Stimulated activated CD4-positive, alpha-beta T cell treated with anti-CD3 and anti-CD28 coated beads, Interleukin-4, amount 100 ng/mL, for 1 hour (primary cell): ENCODE measurements at regions not wholly inside any gene's neighbourhood (a gene's known extent, or its start where the extent isn't known, plus 50 kb on each side); places are given as distances from the start of the nearest gene placed in this dataset.
"Not testable (repeated sequence)": the region's sequence is repeated elsewhere in the genome, so short reads cannot be mapped to it uniquely, and the experiment has no call there.

Experiments used
- DNase-seq: peaks from one replicate; pipeline ENCODE4 v3.0.0-alpha.2; 2020

DNA sequence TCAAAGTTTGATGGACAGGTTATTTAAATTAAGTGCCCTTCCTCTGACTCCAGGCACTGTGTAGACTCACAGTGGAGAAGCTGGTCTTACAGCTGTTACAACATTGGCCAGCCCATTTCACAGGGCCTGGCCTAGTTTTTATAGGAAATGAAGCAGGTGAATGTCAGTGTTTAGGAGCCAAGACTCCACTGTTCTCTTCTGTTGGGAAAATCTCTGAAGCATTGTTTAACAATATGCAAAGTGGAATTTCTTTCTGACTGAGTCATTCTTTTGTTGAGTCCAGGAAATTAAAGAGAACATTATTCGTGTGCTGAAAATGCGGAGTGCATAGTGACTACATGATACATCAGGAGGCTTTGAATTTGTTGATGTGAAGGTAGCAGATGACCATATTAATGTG, 64.7 kb downstream of the ARRDC4 start:
- DNase-seq = no peak

GRCh38 chr15:98034731-98035130, 74.2 kb downstream of the ARRDC4 start:
- no peak for DNase-seq

DNA sequence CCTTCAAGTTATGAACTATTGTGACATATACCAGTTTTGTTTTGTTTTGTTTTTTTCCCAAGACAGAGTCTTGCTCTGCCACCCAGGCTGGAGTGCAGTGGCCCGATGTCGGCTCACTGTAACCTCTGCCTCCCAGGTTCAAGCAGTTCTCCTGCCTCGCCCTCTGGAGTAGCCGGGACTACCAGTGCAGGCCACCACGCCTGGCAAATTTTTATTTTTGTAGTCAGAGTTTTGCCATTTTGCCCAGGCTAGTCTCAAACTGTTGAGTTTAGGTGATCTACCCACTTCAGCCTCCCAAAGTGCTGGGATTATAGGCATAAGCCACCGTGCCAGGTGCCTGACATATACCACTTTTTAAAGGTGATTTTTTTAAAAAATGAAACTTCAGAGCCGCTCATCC, 74.6 kb downstream of the ARRDC4 start:
- no peak for DNase-seq

GRCh38 chr15:98035577-98036010, 75.1 kb downstream of the ARRDC4 start:
- DNase-seq = no peak

DNA sequence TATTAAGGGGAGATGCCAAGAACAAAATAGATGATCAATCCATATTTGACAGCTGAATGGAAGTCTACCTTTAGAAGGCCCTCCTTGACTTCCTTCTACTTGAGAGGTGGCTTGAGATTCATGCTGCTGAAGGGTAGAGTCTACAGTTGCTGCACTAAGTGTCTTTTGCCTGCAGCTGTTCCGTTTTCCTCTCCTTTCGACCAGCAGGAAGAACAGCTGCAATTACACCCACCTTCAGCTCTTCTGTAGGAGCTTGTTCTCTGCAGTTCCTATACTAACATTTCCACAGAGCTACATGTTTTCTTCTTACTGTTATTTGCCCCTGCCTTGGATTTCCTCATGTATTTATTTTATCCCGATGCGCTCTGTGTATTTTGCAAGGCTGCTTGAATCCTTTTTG, 79.1 kb downstream of the ARRDC4 start:
- DNase-seq = no peak

GRCh38 chr15:98040146-98040545, 79.6 kb downstream of the ARRDC4 start:
- no peak for DNase-seq

DNA sequence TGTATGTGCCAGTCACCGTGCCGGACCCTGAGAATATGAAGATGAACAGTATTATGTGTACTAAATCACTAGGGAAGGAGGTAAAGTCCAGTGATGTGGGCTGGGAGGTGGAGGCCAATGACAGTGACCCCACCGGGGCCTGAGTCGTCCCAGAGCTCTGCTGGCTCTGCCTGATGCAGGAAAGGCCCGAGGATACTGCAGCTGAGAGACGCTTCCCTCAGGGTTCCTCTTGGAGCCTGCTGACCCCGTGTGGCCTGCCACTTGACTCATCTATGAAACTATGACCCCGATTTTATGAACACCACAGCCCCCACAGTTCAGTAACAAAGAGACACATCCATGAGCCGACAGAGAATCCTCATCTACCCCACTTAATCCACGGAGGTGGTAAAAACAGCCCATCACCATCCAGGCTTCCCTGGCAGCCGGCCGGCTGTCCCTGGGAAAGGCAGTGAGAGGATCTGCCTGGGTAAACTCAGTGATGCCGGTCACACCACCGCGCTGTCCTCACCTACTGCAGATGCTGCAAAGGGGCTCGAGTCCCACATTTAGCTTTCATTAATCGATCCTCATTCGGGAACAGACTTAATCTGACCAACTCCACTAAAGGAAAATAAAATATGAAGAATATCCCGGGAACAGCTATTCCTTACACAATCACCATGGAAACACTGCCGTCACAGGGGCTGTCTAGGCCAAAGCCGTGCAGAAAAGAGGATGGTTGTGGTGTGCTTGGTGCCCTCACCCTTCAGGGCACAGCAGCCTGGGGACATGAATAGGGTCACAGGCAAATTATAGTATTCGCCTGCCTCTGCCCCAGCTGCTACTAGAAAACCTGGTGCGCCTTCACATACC, 82.9 kb downstream of the ARRDC4 start:
- no peak for DNase-seq

DNA sequence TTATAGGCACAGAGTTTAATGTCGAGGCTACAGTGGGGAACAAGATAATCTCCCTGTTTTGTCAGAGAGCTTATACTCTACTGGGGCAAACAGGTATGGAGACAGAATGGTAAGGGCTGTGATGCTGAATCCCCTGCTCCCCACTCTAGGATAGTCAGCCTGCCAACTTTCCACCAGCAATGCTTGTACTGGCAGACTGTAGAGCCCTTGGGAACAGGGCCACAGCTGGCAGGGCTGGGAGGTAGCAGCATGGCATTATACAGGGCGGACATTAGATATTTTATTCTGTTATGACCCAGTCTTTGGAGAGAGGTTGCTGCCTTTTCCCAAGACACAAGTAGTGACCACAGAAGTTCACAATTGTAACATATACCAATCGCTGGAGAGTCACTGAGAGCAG, 91.2 kb downstream of the ARRDC4 start:
- DNase-seq = no peak

DNA sequence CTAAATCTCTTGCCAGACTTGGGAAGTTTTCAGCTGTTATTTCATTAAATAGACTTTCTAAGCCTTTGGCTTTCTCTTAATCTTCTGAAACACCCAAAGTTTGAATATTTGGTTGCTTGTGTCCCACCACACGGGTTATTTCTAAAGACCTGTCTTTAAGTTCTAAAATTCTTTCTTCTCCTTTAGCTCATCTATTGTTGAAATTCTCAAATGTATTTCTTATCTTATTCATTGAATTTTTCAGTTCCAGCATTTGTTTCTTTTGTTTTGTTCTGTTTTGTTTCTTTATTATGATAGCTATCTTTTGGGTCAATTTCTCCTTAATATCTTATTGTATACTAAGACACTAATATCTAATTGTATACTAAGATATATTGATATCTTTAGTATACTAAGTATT, 97.0 kb downstream of the ARRDC4 start:
- no peak for DNase-seq

GRCh38 chr15:98062869-98063268, 102.4 kb downstream of the ARRDC4 start:
- DNase-seq = no peak

- DNase-seq = no peak
These were observed 102.8 kb downstream of the ARRDC4 start for GRCh38 chr15:98063315-98063714.

GRCh38 chr15:98063871-98064270, 103.4 kb downstream of the ARRDC4 start:
- DNase-seq = no peak

DNA sequence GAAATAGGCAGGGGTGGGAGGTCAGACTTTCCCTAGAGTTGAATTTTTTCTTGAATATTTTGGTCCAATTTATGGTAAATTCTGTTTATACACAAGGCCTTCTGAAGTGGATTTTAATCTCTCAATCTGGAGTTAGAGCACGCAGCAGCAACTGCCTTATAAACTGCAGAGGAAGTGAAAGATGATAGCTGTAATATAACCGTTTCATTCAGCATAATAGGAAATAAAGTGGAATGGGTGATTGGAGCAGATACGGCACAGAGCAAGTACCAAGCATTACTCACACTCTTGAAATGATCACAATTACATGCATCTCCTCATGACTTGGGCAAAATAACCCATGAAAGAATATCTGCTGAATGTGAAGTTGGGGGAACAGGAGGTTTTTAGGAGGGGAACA, 106.8 kb downstream of the ARRDC4 start:
- DNase-seq = no peak

- DNase-seq = no peak
These were observed 108.8 kb downstream of the ARRDC4 start for GRCh38 chr15:98069256-98069655.

GRCh38 chr15:98070137-98070536, 109.6 kb downstream of the ARRDC4 start:
- DNase-seq = no peak

DNA sequence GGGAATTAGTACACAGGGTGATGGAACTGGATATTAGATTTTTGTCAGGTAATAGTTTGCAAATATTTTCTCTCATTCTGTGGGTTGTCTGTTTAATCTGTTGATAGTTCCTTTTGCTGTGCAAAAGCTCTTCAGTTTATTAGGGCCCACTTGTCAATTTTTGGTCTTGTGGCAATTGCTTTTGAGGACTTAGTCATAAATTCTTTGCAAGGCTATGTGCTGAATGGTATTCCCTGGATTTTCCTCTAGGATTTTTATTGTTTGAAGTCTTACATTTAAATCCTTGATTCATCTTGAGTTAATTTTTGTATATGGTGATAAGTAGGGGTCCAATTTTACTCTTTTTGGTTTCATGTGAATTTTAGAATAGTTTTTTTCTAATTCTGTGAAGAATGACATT, 111.3 kb downstream of the ARRDC4 start:
- no peak for DNase-seq

DNA sequence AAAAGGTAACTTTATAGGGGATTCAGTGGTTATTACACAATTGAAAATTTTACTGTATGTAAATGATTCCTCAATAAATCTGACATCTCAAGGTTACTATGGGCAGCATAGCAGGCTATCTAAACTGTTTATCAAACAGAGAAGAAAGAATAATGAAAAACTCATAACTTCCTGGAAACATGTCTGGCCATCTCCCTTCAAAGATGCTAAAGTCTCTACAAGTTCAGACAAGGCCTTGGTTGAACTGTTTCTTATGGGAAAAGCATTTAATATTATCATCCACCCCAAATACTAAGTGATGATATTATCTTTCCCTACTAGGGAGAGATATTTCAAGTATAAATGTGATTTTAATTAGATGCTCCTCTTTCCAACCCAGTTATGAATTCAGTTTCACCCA, 114.9 kb downstream of the ARRDC4 start:
- no peak for DNase-seq

GRCh38 chr15:98076021-98076816, 115.7 kb downstream of the ARRDC4 start:
- no peak for DNase-seq

DNA sequence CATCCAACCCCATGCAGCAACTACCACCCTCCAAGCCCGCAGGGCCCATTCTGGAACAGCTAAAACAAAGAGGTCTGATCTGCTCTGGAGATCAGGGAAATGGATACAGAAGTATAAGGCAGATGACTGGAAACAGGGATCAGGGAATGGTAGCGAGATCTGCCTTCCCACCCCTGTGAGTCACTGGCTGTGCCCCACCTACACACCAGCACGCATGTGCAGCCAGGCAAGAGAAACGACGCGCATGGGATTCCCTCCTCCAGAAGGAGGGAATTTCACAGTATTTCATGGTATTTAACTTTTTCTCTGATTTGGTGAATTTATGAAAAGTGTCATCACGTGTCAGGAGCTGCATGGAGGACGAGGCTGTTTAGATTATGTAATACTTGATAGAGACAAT, 116.7 kb downstream of the ARRDC4 start:
- DNase-seq = no peak

GRCh38 chr15:98080791-98081190, 120.3 kb downstream of the ARRDC4 start:
- no peak for DNase-seq

DNA sequence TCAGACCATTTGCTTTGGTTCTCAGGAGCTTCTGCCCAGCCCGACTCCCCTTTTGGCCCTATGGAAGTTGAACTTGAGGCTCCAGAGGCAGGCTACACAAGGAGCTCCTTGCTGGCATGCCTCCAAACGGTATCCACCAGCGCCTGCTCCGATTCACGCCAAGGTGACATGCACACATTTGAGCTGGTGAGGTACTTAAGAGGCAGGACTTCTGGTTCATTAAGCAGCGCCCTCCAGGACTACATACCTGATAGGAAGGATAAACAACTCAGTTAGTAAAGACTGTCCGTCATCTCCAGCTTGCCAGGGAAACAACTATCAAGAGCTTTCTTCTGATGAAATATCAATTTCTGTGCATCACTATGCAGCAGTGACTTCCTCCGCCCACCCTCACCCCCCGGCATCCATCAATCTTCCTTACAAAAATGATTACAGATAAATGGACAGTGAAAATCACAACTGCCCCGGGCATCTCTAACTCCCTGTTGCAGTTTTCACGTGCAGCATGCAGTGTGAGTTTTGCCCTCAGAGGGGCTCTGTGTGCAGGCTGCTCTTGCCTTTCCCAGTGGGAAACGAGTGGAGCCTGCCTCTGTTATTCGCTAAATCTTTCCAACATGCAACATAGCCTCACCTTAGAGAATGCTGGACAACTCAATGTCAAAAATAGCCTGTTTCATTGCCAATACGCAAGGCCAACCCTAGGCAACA, 122.9 kb downstream of the ARRDC4 start:
- no peak for DNase-seq

DNA sequence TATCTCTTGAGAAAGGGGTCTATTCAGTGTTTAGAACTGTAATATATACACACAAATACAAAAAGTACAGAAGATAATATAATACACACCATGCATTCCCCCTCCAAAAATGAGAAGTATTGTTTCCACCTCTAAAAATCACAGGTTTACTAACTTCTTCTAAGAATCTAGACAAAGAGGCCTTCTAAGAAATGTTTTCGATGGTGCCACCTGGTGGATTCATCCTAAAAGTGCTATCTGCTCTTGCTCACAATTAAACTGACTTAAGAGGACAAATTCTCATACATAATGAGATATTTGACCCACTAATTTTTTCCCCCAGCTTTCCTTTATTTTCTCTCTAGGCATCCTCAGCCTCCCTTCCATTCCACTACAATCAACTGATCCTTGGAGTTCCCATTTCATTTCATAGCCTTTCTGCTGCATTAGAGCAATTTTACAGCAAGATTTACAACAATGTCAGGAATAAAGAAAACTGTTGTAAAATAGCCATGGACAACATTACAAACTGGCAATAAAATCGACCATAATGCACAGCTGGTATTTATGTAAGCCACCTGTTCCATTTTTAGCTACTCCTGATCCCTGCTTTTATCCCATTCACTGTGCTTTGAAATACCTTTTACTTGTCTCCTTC, 124.6 kb downstream of the ARRDC4 start:
- DNase-seq = no peak

- DNase-seq = not testable (repeated sequence)
These were observed 127.9 kb downstream of the ARRDC4 start for GRCh38 chr15:98088307-98088945.
